H9 (cell line): ENCODE measurements at regions not wholly inside any gene's neighbourhood (a gene's known extent, or its start where the extent isn't known, plus 50 kb on each side); places are given as distances from the start of the nearest gene placed in this dataset.

Experiments
- DNase-seq: peaks from one replicate; pipeline ENCODE4 v3.0.0-alpha.2; 2017
- H2AFZ ChIP-seq: one replicate; pipeline ENCODE4 v1.6.1; 2013; ENCODE audit warnings: mild to moderate bottlenecking, low read length, control low read depth, moderate library complexity
- H2AK5ac ChIP-seq: 2 replicates; pipeline ENCODE4 v1.6.1; 2013; ENCODE audit warnings: low read length, control low read depth, mixed read lengths; ENCODE audit not compliant: insufficient read length
- H2BK120ac ChIP-seq: one replicate; pipeline ENCODE4 v1.6.1; 2013; ENCODE audit warnings: low read depth, mild to moderate bottlenecking, low read length, control low read depth, inconsistent platforms; ENCODE audit not compliant: poor library complexity, severe bottlenecking
- H2BK12ac ChIP-seq: 2 replicates; pipeline ENCODE4 v1.6.1; 2013; ENCODE audit warnings: low read length, control low read depth, mixed read lengths, low read depth; ENCODE audit not compliant: insufficient read length
- H2BK15ac ChIP-seq: 2 replicates; pipeline ENCODE4 v1.6.1; 2013; ENCODE audit warnings: low read depth, low read length, control low read depth
- H2BK20ac ChIP-seq: one replicate; pipeline ENCODE4 v1.6.1; 2013; ENCODE audit warnings: low read depth, mild to moderate bottlenecking, low read length, control low read depth, inconsistent platforms; ENCODE audit not compliant: poor library complexity, severe bottlenecking
- H2BK5ac ChIP-seq: 2 replicates; pipeline ENCODE4 v1.6.1; 2013; ENCODE audit warnings: low read length, control low read depth, mixed read lengths; ENCODE audit not compliant: insufficient read length
- H3K14ac ChIP-seq: 2 replicates; pipeline ENCODE4 v1.6.1; 2013; ENCODE audit warnings: low read length, control low read depth; ENCODE audit not compliant: insufficient read depth
- H3K18ac ChIP-seq: 2 replicates; pipeline ENCODE4 v1.6.1; 2013; ENCODE audit warnings: low read depth, mild to moderate bottlenecking, mixed read lengths, low read length, control low read depth; ENCODE audit not compliant: insufficient read length
- H3K23ac ChIP-seq: 2 replicates; pipeline ENCODE4 v1.6.1; 2013; ENCODE audit warnings: low read length, control low read depth, mixed read lengths, low read depth; ENCODE audit not compliant: insufficient read length
- H3K23me2 ChIP-seq: 2 replicates; pipeline ENCODE4 v1.6.1; 2013; ENCODE audit warnings: low read depth, mild to moderate bottlenecking, mixed read lengths, low read length, control low read depth; ENCODE audit not compliant: insufficient read length, poor library complexity, severe bottlenecking
- H3K27ac ChIP-seq: 2 replicates; pipeline ENCODE4 v1.5.1; 2013; ENCODE audit warnings: low read length, control low read depth, mixed read lengths, low read depth; ENCODE audit not compliant: insufficient read length
- H3K27me3 ChIP-seq: 2 replicates; pipeline ENCODE4 v1.6.1; 2013; ENCODE audit warnings: low read length, control low read depth, inconsistent platforms; ENCODE audit not compliant: insufficient read depth
- H3K4ac ChIP-seq: 2 replicates; pipeline ENCODE4 v1.6.1; 2013; ENCODE audit warnings: low read depth, mild to moderate bottlenecking, control low read depth, inconsistent platforms, low read length, moderate library complexity
- H3K4me1 ChIP-seq: 2 replicates; pipeline ENCODE4 v1.6.1; 2013; ENCODE audit warnings: low read length, control low read depth, inconsistent platforms; ENCODE audit not compliant: insufficient read depth
- H3K4me2 ChIP-seq: 2 replicates; pipeline ENCODE4 v1.6.1; 2013; ENCODE audit warnings: low read length, control low read depth, mixed read lengths; ENCODE audit not compliant: insufficient read length, insufficient read depth
- H3K56ac ChIP-seq: 2 replicates; pipeline ENCODE4 v1.6.1; 2013; ENCODE audit warnings: low read depth, mild to moderate bottlenecking, mixed read lengths, low read length, control low read depth; ENCODE audit not compliant: insufficient read length
- H3K79me1 ChIP-seq: 2 replicates; pipeline ENCODE4 v1.6.1; 2013; ENCODE audit warnings: low read depth, mild to moderate bottlenecking, moderate library complexity, low read length, control low read depth, inconsistent platforms; ENCODE audit not compliant: insufficient read depth, poor library complexity, severe bottlenecking
- H3K79me2 ChIP-seq: 2 replicates; pipeline ENCODE4 v1.6.1; 2013; ENCODE audit warnings: low read length, control low read depth, inconsistent platforms; ENCODE audit not compliant: insufficient read depth
- H3K9ac ChIP-seq: 2 replicates; pipeline ENCODE4 v1.6.1; 2013; ENCODE audit warnings: low read length, control low read depth, mixed read lengths; ENCODE audit not compliant: insufficient read length; ENCODE audit errors: extremely low read depth
- H3K9me3 ChIP-seq: one replicate; pipeline ENCODE4 v1.6.1; 2013; ENCODE audit warnings: low read depth, low read length, inconsistent platforms; ENCODE audit not compliant: control insufficient read depth
- H3T11ph ChIP-seq: one replicate; pipeline ENCODE4 v1.6.1; 2013; ENCODE audit warnings: mild to moderate bottlenecking, low read length, control low read depth, inconsistent platforms
- H4K20me1 ChIP-seq: one replicate; pipeline ENCODE4 v1.6.1; 2013; ENCODE audit not compliant: control insufficient read depth, insufficient read length, insufficient read depth
- H4K5ac ChIP-seq: 2 replicates; pipeline ENCODE4 v1.6.1; 2013; ENCODE audit warnings: low read depth, mild to moderate bottlenecking, mixed read lengths, low read length, control low read depth; ENCODE audit not compliant: insufficient read length
- H4K8ac ChIP-seq: replicated peaks from 2 replicates; pipeline ENCODE4 v1.6.1; 2013; ENCODE audit warnings: low read length, control low read depth, mixed read lengths, low read depth; ENCODE audit not compliant: insufficient read length
- H4K91ac ChIP-seq: 2 replicates; pipeline ENCODE4 v1.6.1; 2013; ENCODE audit warnings: low read depth, mild to moderate bottlenecking, moderate library complexity, mixed read lengths, low read length, control low read depth; ENCODE audit not compliant: insufficient read length
- H3K27ac Mint-ChIP-seq, 3 experiments: 2 replicates in 2 of 3; 3 replicates in 1 of 3; pipeline ENCODE4 v1.8.0; 2020 to 2021; ENCODE audit warnings: mixed read lengths in 3 of 3, mild to moderate bottlenecking in 1 of 3, moderate library complexity in 1 of 3
- H3K27me3 Mint-ChIP-seq: 2 replicates; pipeline ENCODE4 v1.8.0; 2021; ENCODE audit warnings: low read depth, mild to moderate bottlenecking, moderate library complexity, mixed read lengths
- H3K36me3 Mint-ChIP-seq, 3 experiments: 2 replicates in 2 of 3; 3 replicates in 1 of 3; pipeline ENCODE4 v1.8.0; 2020 to 2021; ENCODE audit warnings: low read depth in 3 of 3, mixed read lengths in 3 of 3; ENCODE audit not compliant: insufficient read depth in 1 of 3
- H3K4me1 Mint-ChIP-seq, 2 experiments: 2 replicates each; pipeline ENCODE4 v1.8.0; 2020; ENCODE audit warnings: mixed read lengths in 2 of 2
- H3K4me3 Mint-ChIP-seq, 2 experiments: 2 replicates in 1 of 2; 3 replicates in 1 of 2; pipeline ENCODE4 v1.8.0; 2020 to 2021; ENCODE audit warnings: mild to moderate bottlenecking in 2 of 2, mixed read lengths in 2 of 2, moderate library complexity in 1 of 2
- H3K9me3 Mint-ChIP-seq, 2 experiments: 2 replicates in 1 of 2; 3 replicates in 1 of 2; pipeline ENCODE4 v1.8.0; 2020; ENCODE audit warnings: mild to moderate bottlenecking in 2 of 2, mixed read lengths in 2 of 2, moderate library complexity in 1 of 2
- WGBS: extraction: QIAGEN DNeasy Blood & Tissue Kit; methylation state at CpG from one replicate; pipeline ENCODE4 v1.1.7; 2013; ENCODE audit warnings: missing lambda C conversion rate, low lambda C conversion rate, mixed read lengths; ENCODE audit not compliant: insufficient read length; ENCODE audit errors: extremely low coverage; 5-methylcytosine and 5-hydroxymethylcytosine counted together
- TF ChIP-seq, protein P1 (sequence below): fragments of 200-600 bp; sonication (generic); conservative IDR thresholded peaks from 3 replicates; pipeline ENCODE4 v1.8.0; 2021; ENCODE audit warnings: antibody characterized with exemption, mild to moderate bottlenecking

DNA sequence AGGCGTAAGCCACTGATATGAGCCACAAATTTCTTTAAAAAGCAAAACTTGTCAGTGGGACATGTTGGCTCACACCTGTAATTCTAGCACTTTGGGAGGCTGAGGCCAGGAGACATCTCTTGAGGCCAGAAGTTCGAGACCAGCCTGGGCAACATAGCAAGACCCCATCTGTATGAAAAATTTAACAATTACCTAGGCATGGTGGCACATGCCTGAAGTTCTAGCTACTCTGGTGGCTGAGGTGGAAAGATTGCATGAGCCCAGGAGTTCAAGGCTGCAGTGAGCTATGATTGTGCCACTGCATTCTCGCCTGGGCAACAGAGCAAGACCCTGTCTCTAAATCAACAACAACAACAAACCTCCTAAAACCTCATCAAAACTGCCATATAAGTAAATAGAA lies 147.6 kb upstream of the BARHL2 start:
- DNase-seq, result no peak
- no peak overlapping the region for H3K27ac Mint-ChIP-seq

More for the DNA sequence above, 147.6 kb upstream of the BARHL2 start:
- Mint-ChIP-seq H3K27me3 (no peaks in the 10 kb centered on the region; the same call in 1 of the 2 replicates), H3K4me3 (no peak overlapping the region), H3K36me3 (peaks cover 0 to 7% (median 5%) of the 10 kb centered on the region in 3 experiments; a peak in 3 of 7 replicates), H3K9me3 (peaks cover 13 to 15% of the 10 kb centered on the region in 2 experiments), H3K4me1 (no peaks in the 10 kb centered on the region)
- Histone ChIP-seq H4K8ac (no peak overlapping the region), H3K9ac (no peak overlapping the region), H3K23ac (no peak overlapping the region), H3T11ph (no peak overlapping the region), H3K14ac (no peak overlapping the region), H4K20me1 (no peaks in the 10 kb centered on the region), H3K27me3 (no peaks in the 10 kb centered on the region), H3K23me2 (no peaks in the 10 kb centered on the region), H3K18ac (no peak overlapping the region), H2BK5ac (no peak overlapping the region), H2BK12ac (no peak overlapping the region), H3K56ac (no peak overlapping the region), H2BK120ac (no peak overlapping the region), H3K27ac (no peak overlapping the region), H2AK5ac (no peak overlapping the region), H3K4me1 (no peaks in the 10 kb centered on the region), H2AFZ (no peak overlapping the region), H3K9me3 (no peaks in the 10 kb centered on the region), H3K79me1 (no peaks in the 10 kb centered on the region), H3K4me2 (no peak overlapping the region), H4K91ac (no peak overlapping the region), H2BK20ac (no peak overlapping the region), H4K5ac (no peak overlapping the region), H2BK15ac (no peak overlapping the region), H3K79me2 (no peaks in the 10 kb centered on the region), H3K4ac (no peak overlapping the region)
- WGBS, result no CpG with 5 or more reads among the region's 3 CpGs
- TF ChIP-seq, protein P1, sequence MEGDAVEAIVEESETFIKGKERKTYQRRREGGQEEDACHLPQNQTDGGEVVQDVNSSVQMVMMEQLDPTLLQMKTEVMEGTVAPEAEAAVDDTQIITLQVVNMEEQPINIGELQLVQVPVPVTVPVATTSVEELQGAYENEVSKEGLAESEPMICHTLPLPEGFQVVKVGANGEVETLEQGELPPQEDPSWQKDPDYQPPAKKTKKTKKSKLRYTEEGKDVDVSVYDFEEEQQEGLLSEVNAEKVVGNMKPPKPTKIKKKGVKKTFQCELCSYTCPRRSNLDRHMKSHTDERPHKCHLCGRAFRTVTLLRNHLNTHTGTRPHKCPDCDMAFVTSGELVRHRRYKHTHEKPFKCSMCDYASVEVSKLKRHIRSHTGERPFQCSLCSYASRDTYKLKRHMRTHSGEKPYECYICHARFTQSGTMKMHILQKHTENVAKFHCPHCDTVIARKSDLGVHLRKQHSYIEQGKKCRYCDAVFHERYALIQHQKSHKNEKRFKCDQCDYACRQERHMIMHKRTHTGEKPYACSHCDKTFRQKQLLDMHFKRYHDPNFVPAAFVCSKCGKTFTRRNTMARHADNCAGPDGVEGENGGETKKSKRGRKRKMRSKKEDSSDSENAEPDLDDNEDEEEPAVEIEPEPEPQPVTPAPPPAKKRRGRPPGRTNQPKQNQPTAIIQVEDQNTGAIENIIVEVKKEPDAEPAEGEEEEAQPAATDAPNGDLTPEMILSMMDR, result no peak
